ENCODE measurements at regions not wholly inside any gene's neighbourhood (a gene's known extent, or its start where the extent isn't known, plus 50 kb on each side); places are given as distances from the start of the nearest gene placed in this dataset.

GRCh38 chr4:19155568-19155967, 1096.1 kb upstream of the SLIT2 start:
- TF ChIP-seq, protein P1, sequence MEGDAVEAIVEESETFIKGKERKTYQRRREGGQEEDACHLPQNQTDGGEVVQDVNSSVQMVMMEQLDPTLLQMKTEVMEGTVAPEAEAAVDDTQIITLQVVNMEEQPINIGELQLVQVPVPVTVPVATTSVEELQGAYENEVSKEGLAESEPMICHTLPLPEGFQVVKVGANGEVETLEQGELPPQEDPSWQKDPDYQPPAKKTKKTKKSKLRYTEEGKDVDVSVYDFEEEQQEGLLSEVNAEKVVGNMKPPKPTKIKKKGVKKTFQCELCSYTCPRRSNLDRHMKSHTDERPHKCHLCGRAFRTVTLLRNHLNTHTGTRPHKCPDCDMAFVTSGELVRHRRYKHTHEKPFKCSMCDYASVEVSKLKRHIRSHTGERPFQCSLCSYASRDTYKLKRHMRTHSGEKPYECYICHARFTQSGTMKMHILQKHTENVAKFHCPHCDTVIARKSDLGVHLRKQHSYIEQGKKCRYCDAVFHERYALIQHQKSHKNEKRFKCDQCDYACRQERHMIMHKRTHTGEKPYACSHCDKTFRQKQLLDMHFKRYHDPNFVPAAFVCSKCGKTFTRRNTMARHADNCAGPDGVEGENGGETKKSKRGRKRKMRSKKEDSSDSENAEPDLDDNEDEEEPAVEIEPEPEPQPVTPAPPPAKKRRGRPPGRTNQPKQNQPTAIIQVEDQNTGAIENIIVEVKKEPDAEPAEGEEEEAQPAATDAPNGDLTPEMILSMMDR (conservative IDR thresholded peaks at IDR 0.05; ENCODE audit: low read length), result no peak
- no peak for TF ChIP-seq EZH2phosphoT487 (IDR thresholded peaks at IDR 0.05; ENCODE audit: borderline replicate concordance)

Measured in Loucy (cell line).